GM10248 (cell line): ENCODE measurements at regions not wholly inside any gene's neighbourhood (a gene's known extent, or its start where the extent isn't known, plus 50 kb on each side); places are given as distances from the start of the nearest gene placed in this dataset.

Experiments used
- CTCF ChIA-PET: fragments of 300-600 bp; sonication (Branson Sonifier 250); formaldehyde crosslinking; extraction: SDS; loops from one replicate; lab custom pipeline; 2021; ENCODE audit warnings: antibody characterized with exemption; lab: Yijun Ruan, JAX
- POLR2A ChIA-PET: fragments of 350-650 bp; sonication (Branson Sonifier 250); formaldehyde crosslinking; extraction: SDS; loops from one replicate; lab custom pipeline; 2020; ENCODE audit warnings: antibody characterized with exemption; lab: Yijun Ruan, JAX
- DNase-seq: peaks from one replicate; pipeline ENCODE4 v3.0.0; 2012; ENCODE audit errors: extremely low spot score
- CTCF ChIP-seq: IDR thresholded peaks from 2 replicates; pipeline ENCODE4 v1.5.1; 2012; ENCODE audit warnings: mild to moderate bottlenecking, low read depth; ENCODE audit errors: extremely low read depth, missing control alignments, control extremely low read depth

GRCh38 chr3:18049096-18049495 is 306.7 kb upstream of the TBC1D5 start:
- POLR2A ChIA-PET = no interaction called here
- CTCF ChIA-PET = no interaction called here
- no peak for TF ChIP-seq CTCF
- DNase-seq = no peak

GRCh38 chr3:18047052-18047451 is 304.6 kb upstream of the TBC1D5 start:
- no peak for DNase-seq

GRCh38 chr3:18046131-18046915 is 303.9 kb upstream of the TBC1D5 start:
- ChIA-PET POLR2A (no interaction called here), CTCF (interaction anchor here (1.8 kb wide), 1 partner anchor 19 kb away, joined by 5 read pairs; no protein-coding TSS in a partner anchor)
- no peak for TF ChIP-seq CTCF
- no peak for DNase-seq

More at GRCh38 chr3:18047052-18047451, 304.6 kb upstream of the TBC1D5 start:
- ChIA-PET CTCF (interaction anchor here (1.8 kb wide), 1 partner anchor 19 kb away, joined by 5 read pairs; no protein-coding TSS in a partner anchor), POLR2A (no interaction called here)
- no peak for TF ChIP-seq CTCF

GRCh38 chr3:18044971-18045880 is 302.8 kb upstream of the TBC1D5 start:
- TF ChIP-seq CTCF = no peak
- POLR2A ChIA-PET = no interaction called here
- DNase-seq = no peak
- CTCF ChIA-PET = no interaction called here

GRCh38 chr3:18044191-18044590 is 301.8 kb upstream of the TBC1D5 start:
- ChIA-PET POLR2A (no interaction called here), CTCF (no interaction called here)
- DNase-seq = no peak
- no peak for TF ChIP-seq CTCF

- no peak for DNase-seq
- POLR2A ChIA-PET = no interaction called here
- TF ChIP-seq CTCF = no peak
- CTCF ChIA-PET = interaction anchor here (1.4 to 2.2 kb wide), 3 partner anchors 10 to 28 kb away, joined by 4 read pairs; no protein-coding TSS in a partner anchor
Measured at GRCh38 chr3:18036450-18036815, 294.0 kb upstream of the TBC1D5 start.
